Loucy (cell line): ENCODE measurements at regions not wholly inside any gene's neighbourhood (a gene's known extent, or its start where the extent isn't known, plus 50 kb on each side); places are given as distances from the start of the nearest gene placed in this dataset.

Source experiments
- EZH2phosphoT487 ChIP-seq: fragments of 200-600 bp; IDR thresholded peaks from 2 replicates; pipeline ENCODE4 v1.6.1; 2018; ENCODE audit warnings: antibody characterized with exemption, mild to moderate bottlenecking, moderate library complexity, borderline replicate concordance
- TF ChIP-seq, protein P1 (sequence below): fragments of 200-600 bp; sonication (generic); conservative IDR thresholded peaks from 2 replicates; pipeline ENCODE4 v1.5.1; 2014; ENCODE audit warnings: mild to moderate bottlenecking, antibody characterized with exemption, low read length

DNA sequence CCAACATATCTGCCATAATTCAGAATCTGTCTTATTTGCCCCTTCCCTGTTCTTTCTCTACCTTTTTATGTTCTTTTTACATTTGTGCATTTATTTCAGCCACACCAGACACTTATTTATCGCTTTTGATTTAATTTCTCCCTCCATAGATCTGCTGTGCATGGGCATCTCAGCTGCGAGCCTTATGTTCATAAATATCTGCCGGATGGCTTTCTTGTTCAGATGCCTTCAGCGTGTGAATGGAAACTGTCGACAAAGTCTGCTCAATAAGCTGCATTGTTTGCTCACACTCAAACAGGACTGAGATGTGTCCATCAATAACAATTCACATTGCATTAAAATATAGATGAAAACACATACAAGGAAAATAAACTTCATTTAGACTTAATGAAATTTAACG lies 374.6 kb upstream of the FAT3 start:
- TF ChIP-seq, protein P1, sequence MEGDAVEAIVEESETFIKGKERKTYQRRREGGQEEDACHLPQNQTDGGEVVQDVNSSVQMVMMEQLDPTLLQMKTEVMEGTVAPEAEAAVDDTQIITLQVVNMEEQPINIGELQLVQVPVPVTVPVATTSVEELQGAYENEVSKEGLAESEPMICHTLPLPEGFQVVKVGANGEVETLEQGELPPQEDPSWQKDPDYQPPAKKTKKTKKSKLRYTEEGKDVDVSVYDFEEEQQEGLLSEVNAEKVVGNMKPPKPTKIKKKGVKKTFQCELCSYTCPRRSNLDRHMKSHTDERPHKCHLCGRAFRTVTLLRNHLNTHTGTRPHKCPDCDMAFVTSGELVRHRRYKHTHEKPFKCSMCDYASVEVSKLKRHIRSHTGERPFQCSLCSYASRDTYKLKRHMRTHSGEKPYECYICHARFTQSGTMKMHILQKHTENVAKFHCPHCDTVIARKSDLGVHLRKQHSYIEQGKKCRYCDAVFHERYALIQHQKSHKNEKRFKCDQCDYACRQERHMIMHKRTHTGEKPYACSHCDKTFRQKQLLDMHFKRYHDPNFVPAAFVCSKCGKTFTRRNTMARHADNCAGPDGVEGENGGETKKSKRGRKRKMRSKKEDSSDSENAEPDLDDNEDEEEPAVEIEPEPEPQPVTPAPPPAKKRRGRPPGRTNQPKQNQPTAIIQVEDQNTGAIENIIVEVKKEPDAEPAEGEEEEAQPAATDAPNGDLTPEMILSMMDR, result no peak
- TF ChIP-seq EZH2phosphoT487, result no peak
